GM12878 (cell line): ENCODE measurements at regions not wholly inside any gene's neighbourhood (a gene's known extent, or its start where the extent isn't known, plus 50 kb on each side); places are given as distances from the start of the nearest gene placed in this dataset.

Experiments
- ATF3 ChIP-seq: IDR thresholded peaks from 2 replicates; pipeline ENCODE4 v1.6.1; 2011; ENCODE audit warnings: low read depth, mild to moderate bottlenecking, low read length, moderate library complexity, borderline replicate concordance; ENCODE audit errors: extremely low read depth
- CEBPB ChIP-seq, 2 experiments: fragments of 150-350 bp in 1 of 2; IDR thresholded peaks; 2 replicates each; pipeline ENCODE4 v1.6.1; 2012 to 2014; ENCODE audit warnings: low read depth in 2 of 2, low read length in 2 of 2, borderline replicate concordance in 1 of 2, inconsistent platforms in 1 of 2
- CTCF ChIP-seq, 3 experiments: IDR thresholded peaks in 2 of 3; conservative IDR thresholded peaks in 1 of 3; 2 replicates each; pipeline ENCODE4 v1.5.1; 2011; ENCODE audit warnings: low read depth in 3 of 3, low read length in 3 of 3, mild to moderate bottlenecking in 3 of 3, control low read depth in 2 of 3, moderate library complexity in 2 of 3, inconsistent platforms in 1 of 3, mixed read lengths in 1 of 3; ENCODE audit not compliant: control insufficient read depth in 2 of 3, insufficient read depth in 1 of 3; ENCODE audit errors: extremely low read depth in 1 of 3
- POLR2A ChIP-seq: IDR thresholded peaks from 2 replicates; pipeline ENCODE4 v1.6.1; 2011; ENCODE audit warnings: low read depth, mild to moderate bottlenecking, low read length
- POLR2AphosphoS5 ChIP-seq: IDR thresholded peaks from 2 replicates; pipeline ENCODE4 v1.6.1; 2011; ENCODE audit warnings: mild to moderate bottlenecking, low read length, inconsistent platforms
- SPI1 ChIP-seq: IDR thresholded peaks from 2 replicates; pipeline ENCODE4 v1.6.1; 2011; ENCODE audit warnings: low read depth, mild to moderate bottlenecking, low read length, moderate library complexity, borderline replicate concordance; ENCODE audit not compliant: insufficient read depth
- TAF1 ChIP-seq: IDR thresholded peaks from 2 replicates; pipeline ENCODE4 v1.6.1; 2011; ENCODE audit warnings: mild to moderate bottlenecking, low read depth, low read length, borderline replicate concordance
- YY1 ChIP-seq: IDR thresholded peaks from 2 replicates; pipeline ENCODE4 v1.6.1; 2011; ENCODE audit warnings: low read depth, mild to moderate bottlenecking, low read length
- ZBTB33 ChIP-seq: fragments of 450-650 bp; IDR thresholded peaks from 2 replicates; pipeline ENCODE4 v1.6.1; 2017; ENCODE audit warnings: mild to moderate bottlenecking
- ZNF24 ChIP-seq: fragments of 450-650 bp; IDR thresholded peaks from 2 replicates; pipeline ENCODE4 v1.6.1; 2017; ENCODE audit warnings: antibody characterized with exemption, mild to moderate bottlenecking
- ZNF592 ChIP-seq: fragments of 450-650 bp; IDR thresholded peaks from 2 replicates; pipeline ENCODE4 v1.6.1; 2017; ENCODE audit warnings: mild to moderate bottlenecking, moderate library complexity

GRCh38 chr1:37282764-37283163, 191.6 kb upstream of the ZC3H12A start:
- no peak for TF ChIP-seq CEBPB (IDR thresholded peaks at IDR 0.05; ENCODE audit: borderline replicate concordance in 1 of 2, low read depth in 2 of 2, low read length in 2 of 2)
- no peak for TF ChIP-seq ATF3
- TF ChIP-seq POLR2A = no peak
- no peak for TF ChIP-seq CTCF (IDR thresholded peaks at IDR 0.05 in 2 of 3, conservative IDR thresholded peaks at IDR 0.05 in 1 of 3; ENCODE audit: control insufficient read depth in 2 of 3, extremely low read depth in 1 of 3, insufficient read depth in 1 of 3, low read depth in 3 of 3, low read length in 3 of 3)
- TF ChIP-seq POLR2AphosphoS5 = no peak
- no peak for TF ChIP-seq ZNF592
- no peak for TF ChIP-seq YY1
- TF ChIP-seq TAF1 = no peak
- no peak for TF ChIP-seq ZNF24
- no peak for TF ChIP-seq ZBTB33
- TF ChIP-seq SPI1 = no peak
